Neural cell (in vitro differentiated cells): ENCODE measurements at regions not wholly inside any gene's neighbourhood (a gene's known extent, or its start where the extent isn't known, plus 50 kb on each side); places are given as distances from the start of the nearest gene placed in this dataset.

ENCODE experiments used
- MXI1 ChIP-seq: fragments of 450-650 bp; conservative IDR thresholded peaks from 2 replicates; pipeline ENCODE4 v1.6.1; 2014; ENCODE audit warnings: antibody characterized with exemption, mild to moderate bottlenecking; ENCODE audit not compliant: poor library complexity, severe bottlenecking
- RAD21 ChIP-seq: fragments of 450-650 bp; conservative IDR thresholded peaks from 2 replicates; pipeline ENCODE4 v1.6.1; 2014; ENCODE audit warnings: antibody characterized with exemption, mild to moderate bottlenecking, moderate library complexity
- TF ChIP-seq, protein P1 (sequence below): fragments of 450-650 bp; IDR thresholded peaks from 2 replicates; pipeline ENCODE4 v1.5.1; 2014; ENCODE audit warnings: antibody characterized with exemption, mild to moderate bottlenecking, moderate library complexity; ENCODE audit not compliant: poor library complexity, severe bottlenecking
- TF ChIP-seq, protein P2 (sequence below): IDR thresholded peaks from 2 replicates; pipeline ENCODE4 v1.6.1; 2012; ENCODE audit warnings: borderline replicate concordance

DNA sequence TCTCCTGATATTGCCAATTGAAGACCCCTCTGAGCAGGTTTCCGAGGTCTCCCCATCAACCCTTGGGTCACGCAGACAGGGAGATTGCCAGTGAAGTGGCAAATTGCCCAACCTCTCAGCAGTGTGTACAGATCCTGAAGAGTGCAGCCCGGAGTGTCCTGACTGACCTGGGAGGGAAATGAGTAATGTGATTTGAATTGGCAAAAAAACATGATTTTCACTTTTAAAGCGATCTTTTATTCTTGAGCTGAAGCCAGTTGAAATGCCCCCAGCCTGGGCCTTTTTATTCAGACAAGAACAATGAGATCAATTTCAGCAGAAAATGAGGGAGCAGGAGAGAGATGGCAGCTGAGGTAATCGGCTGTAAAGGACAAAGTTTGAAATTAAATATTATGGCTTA lies 401.8 kb downstream of the RAPGEF2 start:
- no peak for TF ChIP-seq MXI1
- TF ChIP-seq, protein P1, sequence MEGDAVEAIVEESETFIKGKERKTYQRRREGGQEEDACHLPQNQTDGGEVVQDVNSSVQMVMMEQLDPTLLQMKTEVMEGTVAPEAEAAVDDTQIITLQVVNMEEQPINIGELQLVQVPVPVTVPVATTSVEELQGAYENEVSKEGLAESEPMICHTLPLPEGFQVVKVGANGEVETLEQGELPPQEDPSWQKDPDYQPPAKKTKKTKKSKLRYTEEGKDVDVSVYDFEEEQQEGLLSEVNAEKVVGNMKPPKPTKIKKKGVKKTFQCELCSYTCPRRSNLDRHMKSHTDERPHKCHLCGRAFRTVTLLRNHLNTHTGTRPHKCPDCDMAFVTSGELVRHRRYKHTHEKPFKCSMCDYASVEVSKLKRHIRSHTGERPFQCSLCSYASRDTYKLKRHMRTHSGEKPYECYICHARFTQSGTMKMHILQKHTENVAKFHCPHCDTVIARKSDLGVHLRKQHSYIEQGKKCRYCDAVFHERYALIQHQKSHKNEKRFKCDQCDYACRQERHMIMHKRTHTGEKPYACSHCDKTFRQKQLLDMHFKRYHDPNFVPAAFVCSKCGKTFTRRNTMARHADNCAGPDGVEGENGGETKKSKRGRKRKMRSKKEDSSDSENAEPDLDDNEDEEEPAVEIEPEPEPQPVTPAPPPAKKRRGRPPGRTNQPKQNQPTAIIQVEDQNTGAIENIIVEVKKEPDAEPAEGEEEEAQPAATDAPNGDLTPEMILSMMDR = no peak
- TF ChIP-seq, protein P2, sequence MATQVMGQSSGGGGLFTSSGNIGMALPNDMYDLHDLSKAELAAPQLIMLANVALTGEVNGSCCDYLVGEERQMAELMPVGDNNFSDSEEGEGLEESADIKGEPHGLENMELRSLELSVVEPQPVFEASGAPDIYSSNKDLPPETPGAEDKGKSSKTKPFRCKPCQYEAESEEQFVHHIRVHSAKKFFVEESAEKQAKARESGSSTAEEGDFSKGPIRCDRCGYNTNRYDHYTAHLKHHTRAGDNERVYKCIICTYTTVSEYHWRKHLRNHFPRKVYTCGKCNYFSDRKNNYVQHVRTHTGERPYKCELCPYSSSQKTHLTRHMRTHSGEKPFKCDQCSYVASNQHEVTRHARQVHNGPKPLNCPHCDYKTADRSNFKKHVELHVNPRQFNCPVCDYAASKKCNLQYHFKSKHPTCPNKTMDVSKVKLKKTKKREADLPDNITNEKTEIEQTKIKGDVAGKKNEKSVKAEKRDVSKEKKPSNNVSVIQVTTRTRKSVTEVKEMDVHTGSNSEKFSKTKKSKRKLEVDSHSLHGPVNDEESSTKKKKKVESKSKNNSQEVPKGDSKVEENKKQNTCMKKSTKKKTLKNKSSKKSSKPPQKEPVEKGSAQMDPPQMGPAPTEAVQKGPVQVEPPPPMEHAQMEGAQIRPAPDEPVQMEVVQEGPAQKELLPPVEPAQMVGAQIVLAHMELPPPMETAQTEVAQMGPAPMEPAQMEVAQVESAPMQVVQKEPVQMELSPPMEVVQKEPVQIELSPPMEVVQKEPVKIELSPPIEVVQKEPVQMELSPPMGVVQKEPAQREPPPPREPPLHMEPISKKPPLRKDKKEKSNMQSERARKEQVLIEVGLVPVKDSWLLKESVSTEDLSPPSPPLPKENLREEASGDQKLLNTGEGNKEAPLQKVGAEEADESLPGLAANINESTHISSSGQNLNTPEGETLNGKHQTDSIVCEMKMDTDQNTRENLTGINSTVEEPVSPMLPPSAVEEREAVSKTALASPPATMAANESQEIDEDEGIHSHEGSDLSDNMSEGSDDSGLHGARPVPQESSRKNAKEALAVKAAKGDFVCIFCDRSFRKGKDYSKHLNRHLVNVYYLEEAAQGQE = no peak
- no peak for TF ChIP-seq RAD21
